ENCODE measurements at regions not wholly inside any gene's neighbourhood (a gene's known extent, or its start where the extent isn't known, plus 50 kb on each side); places are given as distances from the start of the nearest gene placed in this dataset.

- Histone ChIP-seq H3K79me2 (replicated peaks; ENCODE audit: insufficient read depth, low read length) (no peaks in the 10 kb centered on the region), H3K4me2 (ENCODE audit: low read length) (no peak overlapping the region), H3K9ac (ENCODE audit: low read length) (no peak overlapping the region), H3K9me2 (ENCODE audit: insufficient read depth, low read length) (no peaks in the 10 kb centered on the region), H3K27ac (ENCODE audit: low read length) (no peak overlapping the region), H3F3A (ENCODE audit: insufficient read depth, low read length, poor library complexity, severe bottlenecking) (no peaks in the 10 kb centered on the region), H3K9me3 (ENCODE audit: low read length) (no peaks in the 10 kb centered on the region), H2AFZ (ENCODE audit: low read depth, low read length) (no peak overlapping the region), H3K4me3 (ENCODE audit: low read length) (no peak overlapping the region), H3K27me3 (ENCODE audit: insufficient read depth, low read depth, low read length) (no peaks in the 10 kb centered on the region), H4K20me1 (ENCODE audit: insufficient read depth) (no peaks in the 10 kb centered on the region), H3K36me3 (ENCODE audit: insufficient read depth, low read length) (no peaks in the 10 kb centered on the region)
- no peak for TF ChIP-seq SMC3 (conservative IDR thresholded peaks at IDR 0.05; ENCODE audit: poor library complexity)
- TF ChIP-seq CTCF (IDR thresholded peaks at IDR 0.05; ENCODE audit: poor library complexity, severe bottlenecking): no peak
- TF ChIP-seq POLR2AphosphoS5 (IDR thresholded peaks at IDR 0.05): no peak
- no peak for TF ChIP-seq EP300 (conservative IDR thresholded peaks at IDR 0.05; ENCODE audit: poor library complexity, severe bottlenecking)
- no peak for TF ChIP-seq EZH2 (IDR thresholded peaks at IDR 0.05; ENCODE audit: borderline replicate concordance, insufficient read depth, low read length, poor library complexity, severe bottlenecking)
- TF ChIP-seq RAD21 (conservative IDR thresholded peaks at IDR 0.05): no peak
- TF ChIP-seq MXI1 (conservative IDR thresholded peaks at IDR 0.05; ENCODE audit: poor library complexity, severe bottlenecking): no peak
- TF ChIP-seq TAF1 (IDR thresholded peaks at IDR 0.05; ENCODE audit: low read depth): no peak
- no peak for TF ChIP-seq REST (IDR thresholded peaks at IDR 0.05; ENCODE audit: borderline replicate concordance)
These were observed 180.3 kb upstream of the ETAA1 start for GRCh38 chr2:67216881-67217280.

- H3K9me2 ChIP-seq (ENCODE audit: insufficient read depth, low read length): no peaks in the 10 kb centered on the region
- TF ChIP-seq MXI1 (conservative IDR thresholded peaks at IDR 0.05; ENCODE audit: poor library complexity, severe bottlenecking) (no peak), TAF1 (IDR thresholded peaks at IDR 0.05; ENCODE audit: low read depth) (no peak), EZH2 (IDR thresholded peaks at IDR 0.05; ENCODE audit: borderline replicate concordance, insufficient read depth, low read length, poor library complexity, severe bottlenecking) (no peak), CTCF (IDR thresholded peaks at IDR 0.05; ENCODE audit: poor library complexity, severe bottlenecking) (no peak), POLR2AphosphoS5 (IDR thresholded peaks at IDR 0.05) (no peak), EP300 (conservative IDR thresholded peaks at IDR 0.05; ENCODE audit: poor library complexity, severe bottlenecking) (no peak), REST (IDR thresholded peaks at IDR 0.05; ENCODE audit: borderline replicate concordance) (no peak), RAD21 (conservative IDR thresholded peaks at IDR 0.05) (no peak)
These were observed 179.7 kb upstream of the ETAA1 start for GRCh38 chr2:67217398-67217797.

More at GRCh38 chr2:67217398-67217797, 179.7 kb upstream of the ETAA1 start:
- H3K79me2 ChIP-seq (replicated peaks; ENCODE audit: insufficient read depth, low read length): no peaks in the 10 kb centered on the region
- H3K9ac ChIP-seq (ENCODE audit: low read length): no peak overlapping the region
- no peaks in the 10 kb centered on the region for H3K9me3 ChIP-seq (ENCODE audit: low read length)
- no peak overlapping the region for H2AFZ ChIP-seq (ENCODE audit: low read depth, low read length)
- no peaks in the 10 kb centered on the region for H3K27me3 ChIP-seq (ENCODE audit: insufficient read depth, low read depth, low read length)
- H3K27ac ChIP-seq (ENCODE audit: low read length): no peak overlapping the region
- H3K36me3 ChIP-seq (ENCODE audit: insufficient read depth, low read length): no peaks in the 10 kb centered on the region
- no peaks in the 10 kb centered on the region for H4K20me1 ChIP-seq (ENCODE audit: insufficient read depth)
- no peaks in the 10 kb centered on the region for H3F3A ChIP-seq (ENCODE audit: insufficient read depth, low read length, poor library complexity, severe bottlenecking)
- no peak overlapping the region for H3K4me3 ChIP-seq (ENCODE audit: low read length)
- no peak overlapping the region for H3K4me2 ChIP-seq (ENCODE audit: low read length)
